Natural killer cell treated with Interleukin-12 subunit alpha and Interleukin-12 subunit beta and Interleukin-15 and Interleukin-18, amount 100 ng/mL, for 72 hours (primary cell): ENCODE measurements at regions not wholly inside any gene's neighbourhood (a gene's known extent, or its start where the extent isn't known, plus 50 kb on each side); places are given as distances from the start of the nearest gene placed in this dataset.
"Not testable (repeated sequence)": the region's sequence is repeated elsewhere in the genome, so short reads cannot be mapped to it uniquely, and the experiment has no call there.

Source experiments
- ATAC-seq, 2 donors: fragments of 150-1000 bp; cut with Tn5 transposase in 1 of 2; sonication (Bioruptor Pico), chemical (Tn5 transposase) in 1 of 2; 2 replicates each; pipeline ENCODE4 v1.10.0; 2021
- DNase-seq: peaks from one replicate; pipeline ENCODE4 v3.0.0; 2022; ENCODE audit warnings: low spot score
- H3K27ac Mint-ChIP-seq, 2 donors: 1 replicate in 1 of 2; 2 replicates in 1 of 2; pipeline ENCODE4 v1.8.0; 2022; ENCODE audit warnings: mixed read lengths in 2 of 2, mild to moderate bottlenecking in 1 of 2, moderate library complexity in 1 of 2
- H3K27me3 Mint-ChIP-seq, 2 donors: 1 replicate in 1 of 2; 2 replicates in 1 of 2; pipeline ENCODE4 v1.8.0; 2022; ENCODE audit warnings: mixed read lengths in 2 of 2
- H3K36me3 Mint-ChIP-seq: one replicate; pipeline ENCODE4 v1.8.0; 2022; ENCODE audit warnings: mixed read lengths
- H3K4me1 Mint-ChIP-seq, 2 donors: 1 replicate in 1 of 2; 2 replicates in 1 of 2; pipeline ENCODE4 v1.8.0; 2022; ENCODE audit warnings: low read depth in 2 of 2, mixed read lengths in 2 of 2, mild to moderate bottlenecking in 1 of 2
- H3K4me3 Mint-ChIP-seq: one replicate; pipeline ENCODE4 v1.8.0; 2022; ENCODE audit warnings: mixed read lengths
- H3K9me3 Mint-ChIP-seq: 2 replicates; pipeline ENCODE4 v1.8.0; 2022; ENCODE audit warnings: mixed read lengths

- H3K36me3 Mint-ChIP-seq, H3K9me3 Mint-ChIP-seq, H3K4me1 Mint-ChIP-seq, H3K27me3 Mint-ChIP-seq, H3K27ac Mint-ChIP-seq, DNase-seq, H3K4me3 Mint-ChIP-seq, ATAC-seq: not testable (repeated sequence)
Measured at GRCh38 chr14:105592646-105593045, 66.3 kb downstream of the TMEM121 start.

- H3K4me1 Mint-ChIP-seq, H3K27ac Mint-ChIP-seq: not testable (repeated sequence)
- peak in 1 of 2 donors; percentile 46 for ATAC-seq
Measured at GRCh38 chr14:105595346-105595745, 69.0 kb downstream of the TMEM121 start.

GRCh38 chr14:105596374-105596773, 70.0 kb downstream of the TMEM121 start:
- ATAC-seq, H3K4me3 Mint-ChIP-seq, H3K27me3 Mint-ChIP-seq, DNase-seq, H3K36me3 Mint-ChIP-seq, H3K9me3 Mint-ChIP-seq, H3K27ac Mint-ChIP-seq, H3K4me1 Mint-ChIP-seq: not testable (repeated sequence)

More at GRCh38 chr14:105595346-105595745, 69.0 kb downstream of the TMEM121 start:
- H3K27me3 Mint-ChIP-seq, H3K9me3 Mint-ChIP-seq, DNase-seq, H3K4me3 Mint-ChIP-seq, H3K36me3 Mint-ChIP-seq: not testable (repeated sequence)

GRCh38 chr14:105598040-105598763, 71.8 kb downstream of the TMEM121 start:
- not testable (repeated sequence) for DNase-seq, H3K4me3 Mint-ChIP-seq, H3K36me3 Mint-ChIP-seq, H3K9me3 Mint-ChIP-seq, ATAC-seq, H3K27me3 Mint-ChIP-seq, H3K27ac Mint-ChIP-seq, H3K4me1 Mint-ChIP-seq

DNA sequence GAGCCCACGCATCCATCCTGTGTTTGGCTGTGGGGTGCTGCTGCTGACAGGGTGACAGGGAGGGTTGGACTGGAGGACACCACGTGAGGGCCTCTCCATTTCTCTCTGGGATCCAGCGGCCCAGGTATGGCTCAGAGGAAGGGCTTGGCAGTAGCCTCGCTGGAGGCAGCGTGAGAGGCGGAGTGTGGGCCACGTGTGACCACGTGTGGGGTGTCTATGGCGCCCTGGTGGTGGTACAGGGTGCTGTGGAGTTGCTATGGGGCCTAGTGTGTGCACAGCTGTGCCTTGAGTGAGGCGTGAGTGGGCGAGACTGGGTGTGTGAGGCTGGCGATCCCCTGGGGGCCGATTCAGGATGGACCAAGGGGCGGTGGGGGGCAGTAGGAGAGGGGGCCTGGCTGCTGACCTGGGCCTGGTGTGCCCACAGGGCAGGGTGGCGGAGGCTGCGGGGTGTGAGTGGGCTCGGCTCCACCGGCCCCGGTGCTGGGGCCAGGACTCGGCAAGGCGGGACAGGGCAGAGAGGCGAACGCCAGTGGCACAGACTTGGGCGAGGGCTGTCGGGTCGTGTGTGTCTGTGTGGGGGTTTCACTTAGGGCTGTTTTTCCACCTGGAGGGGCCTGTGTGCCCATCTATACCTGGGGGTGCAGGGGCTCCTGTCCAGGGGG, 72.7 kb downstream of the TMEM121 start:
- not testable (repeated sequence) for DNase-seq, H3K36me3 Mint-ChIP-seq, H3K27me3 Mint-ChIP-seq, H3K27ac Mint-ChIP-seq, H3K9me3 Mint-ChIP-seq, H3K4me1 Mint-ChIP-seq, H3K4me3 Mint-ChIP-seq
- peak in 1 of 2 donors; percentile 31 for ATAC-seq

GRCh38 chr14:105600195-105600938, 74.0 kb downstream of the TMEM121 start:
- H3K9me3 Mint-ChIP-seq, H3K27ac Mint-ChIP-seq, H3K36me3 Mint-ChIP-seq, H3K4me1 Mint-ChIP-seq, DNase-seq, ATAC-seq, H3K4me3 Mint-ChIP-seq, H3K27me3 Mint-ChIP-seq: not testable (repeated sequence)

DNA sequence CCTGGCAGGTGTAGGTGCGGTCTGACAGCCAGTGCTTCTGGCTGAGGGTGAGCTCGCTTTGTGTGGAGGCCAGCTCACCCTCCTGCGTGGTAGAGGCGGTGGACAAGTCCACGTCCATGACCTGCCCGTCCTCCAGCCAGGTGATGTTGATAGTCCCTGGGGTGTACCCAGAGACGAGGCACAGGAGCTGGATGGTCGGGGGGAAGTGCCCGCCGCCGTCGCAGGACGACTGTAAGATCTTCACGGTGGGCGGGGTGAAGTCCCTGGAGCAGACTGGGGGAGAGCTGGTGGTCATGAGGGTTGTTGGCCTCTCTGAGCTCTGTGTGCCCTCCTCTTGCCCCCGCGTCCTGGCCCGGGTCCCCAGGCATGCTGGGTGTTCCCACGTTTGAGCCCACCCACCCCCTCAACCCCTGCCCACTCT, 74.6 kb downstream of the TMEM121 start:
- H3K4me1 Mint-ChIP-seq, result no peaks in the 10 kb centered on the region
- no peaks in the 10 kb centered on the region for H3K36me3 Mint-ChIP-seq
- no peaks in the 10 kb centered on the region for H3K27me3 Mint-ChIP-seq
- no peaks in the 10 kb centered on the region for H3K9me3 Mint-ChIP-seq
- ATAC-seq, result no peak
- no peak overlapping the region for H3K4me3 Mint-ChIP-seq
- H3K27ac Mint-ChIP-seq, result no peak overlapping the region
- DNase-seq, result no peak

DNA sequence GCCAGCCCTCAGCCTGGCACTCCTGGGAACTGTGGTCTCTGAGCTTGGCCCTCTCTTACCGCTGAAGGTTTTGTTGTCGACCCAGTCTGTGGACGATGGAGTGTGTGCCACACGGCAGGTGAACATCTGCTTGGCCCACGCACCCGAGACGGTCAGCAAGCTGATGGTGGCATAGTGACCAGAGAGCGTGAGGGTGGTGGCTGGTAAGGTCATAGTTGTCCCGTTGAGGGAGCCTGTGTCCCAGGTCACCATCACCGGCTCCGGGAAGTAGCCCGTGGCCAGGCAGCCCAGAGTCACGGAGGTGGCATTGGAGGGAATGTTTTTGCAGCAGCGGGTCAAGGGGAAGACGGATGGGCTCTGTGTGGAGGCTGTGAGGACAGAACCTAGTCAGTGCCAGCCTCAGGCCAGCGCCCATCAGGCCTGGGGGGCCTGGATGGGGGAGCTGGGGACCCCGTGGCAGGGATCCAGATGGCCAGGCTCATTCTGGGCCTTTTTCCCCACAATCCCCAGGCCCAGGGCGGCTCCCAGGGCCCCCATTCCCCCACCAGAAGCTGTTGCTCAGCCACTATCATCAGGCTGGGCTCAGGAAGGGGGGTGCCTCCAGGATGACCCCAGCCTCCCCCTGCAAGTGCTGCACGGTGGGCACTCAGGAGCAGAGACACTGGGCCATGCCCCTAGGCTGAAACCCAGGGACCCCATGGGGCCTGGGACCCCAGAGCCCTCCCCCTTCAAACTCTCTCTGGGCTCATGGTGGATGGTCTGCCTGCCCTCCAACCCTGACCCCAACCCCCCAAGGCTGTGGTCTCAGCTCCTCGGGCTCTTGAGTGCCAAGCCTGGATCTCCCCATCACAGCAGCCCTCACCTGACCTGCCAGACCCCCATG, 75.2 kb downstream of the TMEM121 start:
- Mint-ChIP-seq H3K9me3 (no peaks in the 10 kb centered on the region), H3K36me3 (no peaks in the 10 kb centered on the region), H3K4me3 (no peak overlapping the region), H3K27ac (no peak overlapping the region), H3K27me3 (no peaks in the 10 kb centered on the region), H3K4me1 (no peaks in the 10 kb centered on the region)
- DNase-seq, result no peak
- ATAC-seq, result no peak

DNA sequence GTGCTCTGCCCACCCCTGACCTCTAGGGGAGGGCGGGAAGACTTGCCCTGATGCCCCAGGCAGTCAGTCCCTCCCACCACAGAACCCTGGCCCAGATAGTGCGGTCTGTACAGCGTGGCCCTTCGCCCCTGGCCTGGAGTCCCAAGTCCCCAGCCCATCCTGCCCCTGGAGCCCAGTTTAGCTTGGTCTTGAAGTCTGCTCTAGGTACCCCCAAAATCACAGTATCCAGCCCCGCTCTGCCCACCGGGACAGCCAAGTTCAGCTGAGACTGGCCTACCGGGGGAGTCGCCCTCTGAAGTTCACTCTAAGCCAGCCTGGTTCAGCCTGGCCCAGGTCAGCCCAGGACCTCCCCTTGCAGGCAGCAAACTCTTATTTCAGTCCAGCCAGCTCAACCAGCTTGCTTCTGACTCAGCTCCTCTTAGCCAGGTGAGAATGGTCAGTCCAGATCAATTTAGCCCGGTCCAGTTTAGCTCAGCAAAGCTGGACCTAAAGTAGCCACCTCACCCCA, 75.9 kb downstream of the TMEM121 start:
- ATAC-seq (no peak), DNase-seq (no peak)
- H3K36me3 Mint-ChIP-seq, result no peaks in the 10 kb centered on the region
- H3K9me3 Mint-ChIP-seq, result no peaks in the 10 kb centered on the region
- no peaks in the 10 kb centered on the region for H3K4me1 Mint-ChIP-seq
- no peak overlapping the region for H3K4me3 Mint-ChIP-seq
- H3K27me3 Mint-ChIP-seq, result no peaks in the 10 kb centered on the region
- H3K27ac Mint-ChIP-seq, result no peak overlapping the region

DNA sequence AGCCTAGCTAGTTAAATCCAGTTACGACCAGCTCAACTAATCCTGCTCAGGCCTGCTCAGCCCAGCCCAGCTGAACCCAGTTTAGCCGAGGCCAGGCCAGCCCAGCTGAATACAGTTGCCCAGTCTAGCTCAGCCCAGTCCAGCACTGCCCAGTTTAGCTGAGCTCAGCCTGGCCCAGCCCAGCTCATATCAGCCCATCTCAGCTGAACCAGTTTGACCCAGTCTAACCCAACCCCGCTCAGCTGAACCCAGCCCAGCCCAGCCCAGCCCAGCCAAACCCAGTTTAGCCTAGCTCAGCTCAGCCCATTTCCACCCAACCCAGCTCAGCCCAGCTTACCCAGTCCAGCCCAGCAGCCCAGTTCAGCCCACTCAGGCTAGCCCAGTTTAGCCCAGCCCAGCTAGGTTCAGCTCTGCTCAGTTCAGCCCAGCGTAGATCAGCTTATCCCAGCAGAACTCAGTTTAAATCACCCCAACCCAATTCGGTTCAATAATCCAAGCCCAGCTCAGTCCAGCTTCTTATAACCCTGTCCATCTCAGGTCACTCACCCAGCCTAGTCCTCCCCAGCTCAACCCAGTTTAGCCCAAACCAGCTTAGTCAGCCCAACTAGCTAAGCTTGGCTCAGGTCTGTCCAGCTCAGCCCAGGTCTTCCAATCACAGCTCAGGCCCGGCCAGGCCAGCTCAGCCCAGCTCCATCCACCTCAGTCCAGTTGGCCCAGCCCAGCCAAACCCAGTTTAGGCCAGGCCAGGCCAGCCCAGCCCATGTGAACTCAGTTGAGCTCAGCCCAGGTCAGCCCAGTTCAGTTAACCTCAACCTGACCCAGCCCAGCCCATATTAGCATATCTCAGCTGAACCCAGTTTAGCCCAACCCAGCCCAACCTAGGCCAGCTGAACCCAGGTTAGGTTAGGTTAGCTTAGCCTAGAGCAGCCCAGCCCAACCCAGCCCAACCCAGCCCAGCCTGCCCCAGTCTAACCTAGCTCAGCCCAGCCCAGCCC, 76.7 kb downstream of the TMEM121 start:
- Mint-ChIP-seq H3K36me3 (no peaks in the 10 kb centered on the region), H3K9me3 (no peaks in the 10 kb centered on the region), H3K27me3 (no peaks in the 10 kb centered on the region), H3K4me1 (no peaks in the 10 kb centered on the region), H3K27ac (no peak overlapping the region), H3K4me3 (no peak overlapping the region)
- no peak for DNase-seq
- ATAC-seq, result peak in 1 of 2 donors; percentile 2

GRCh38 chr14:105604531-105605463, 78.4 kb downstream of the TMEM121 start:
- H3K36me3 Mint-ChIP-seq, H3K9me3 Mint-ChIP-seq, H3K4me1 Mint-ChIP-seq, DNase-seq, H3K27ac Mint-ChIP-seq, H3K4me3 Mint-ChIP-seq, H3K27me3 Mint-ChIP-seq, ATAC-seq: not testable (repeated sequence)
